Ecto neural progenitor cell (in vitro differentiated cells): ENCODE measurements at regions not wholly inside any gene's neighbourhood (a gene's known extent, or its start where the extent isn't known, plus 50 kb on each side); places are given as distances from the start of the nearest gene placed in this dataset.

Source experiments
- DNase-seq: peaks from one replicate; pipeline ENCODE4 v3.0.0-alpha.2; 2018; ENCODE audit warnings: low spot score

DNA sequence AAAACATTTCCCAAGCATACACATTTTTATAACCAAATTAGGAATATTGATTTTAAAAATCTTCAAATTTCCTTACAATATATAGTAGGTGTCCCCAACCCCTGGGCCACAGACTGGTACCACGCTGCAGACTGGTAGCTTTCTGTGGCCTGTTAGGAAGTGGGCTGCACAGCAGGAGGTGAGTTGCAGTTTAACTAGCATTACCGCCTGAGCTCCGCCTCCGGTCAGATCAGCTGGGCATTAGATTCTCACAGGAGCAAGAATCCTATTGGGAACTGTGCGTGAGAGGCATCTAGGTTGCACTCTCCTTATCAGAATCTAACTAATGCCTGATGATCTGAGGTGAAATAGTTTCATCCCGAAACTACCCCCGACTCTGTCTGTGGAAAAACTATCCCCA lies 62.1 kb downstream of the ZWINT start:
- no peak for DNase-seq

DNA sequence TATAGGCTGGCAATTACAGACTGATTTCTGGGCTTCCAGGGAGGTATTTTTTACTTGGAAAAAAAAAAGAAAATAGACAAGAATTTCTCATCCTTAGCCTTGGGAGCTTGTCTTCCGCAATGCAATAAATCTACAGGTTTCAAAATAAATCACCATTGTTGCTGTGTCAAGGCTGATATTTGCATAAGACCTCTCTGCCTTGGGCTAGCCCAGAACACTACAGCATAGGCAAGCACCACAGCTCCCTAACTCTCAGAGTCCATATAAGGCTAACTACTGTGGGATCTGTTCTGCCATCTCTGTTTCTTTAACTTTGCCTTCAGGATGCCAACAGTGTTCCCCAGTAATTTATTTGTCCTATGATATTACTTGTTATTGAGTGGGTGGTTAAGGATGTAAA lies 64.4 kb downstream of the ZWINT start:
- no peak for DNase-seq

DNA sequence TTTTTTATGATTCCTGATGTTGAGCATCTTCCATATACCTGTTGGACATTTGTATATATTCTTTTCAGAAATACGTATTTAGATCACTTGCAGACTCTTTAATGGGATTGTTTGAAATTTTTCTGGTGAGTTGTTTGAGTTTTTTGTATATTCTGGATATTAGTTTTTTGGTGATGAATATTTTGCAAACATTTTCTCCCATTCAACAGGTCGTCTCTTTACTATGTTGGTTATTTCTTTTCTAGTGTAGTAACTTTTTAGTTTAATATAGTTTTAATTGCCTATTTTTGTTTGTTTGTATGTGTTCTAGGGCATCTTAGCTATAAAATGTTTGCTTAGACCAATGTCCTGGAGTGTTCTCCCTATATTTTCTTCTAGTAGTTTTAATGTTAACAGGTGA lies 72.7 kb downstream of the ZWINT start:
- DNase-seq = no peak

DNA sequence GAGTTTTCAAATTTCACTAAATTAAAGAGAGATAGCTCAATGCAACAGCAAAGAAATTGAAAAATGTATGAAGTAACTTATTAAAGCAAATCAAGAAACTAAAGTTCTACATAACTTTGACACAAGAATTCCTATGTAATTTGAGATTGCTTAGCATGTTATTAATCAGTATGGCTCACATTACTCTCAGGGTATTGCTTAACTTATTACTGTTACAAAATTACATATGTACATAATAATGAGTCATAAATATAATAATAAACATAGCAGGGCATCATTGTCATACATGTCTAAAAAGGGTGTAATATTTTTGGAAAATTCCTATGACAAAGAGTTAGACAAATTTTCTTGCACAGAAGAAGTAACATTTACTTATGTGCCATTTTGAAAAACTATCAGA lies 75.0 kb downstream of the ZWINT start:
- no peak for DNase-seq

DNA sequence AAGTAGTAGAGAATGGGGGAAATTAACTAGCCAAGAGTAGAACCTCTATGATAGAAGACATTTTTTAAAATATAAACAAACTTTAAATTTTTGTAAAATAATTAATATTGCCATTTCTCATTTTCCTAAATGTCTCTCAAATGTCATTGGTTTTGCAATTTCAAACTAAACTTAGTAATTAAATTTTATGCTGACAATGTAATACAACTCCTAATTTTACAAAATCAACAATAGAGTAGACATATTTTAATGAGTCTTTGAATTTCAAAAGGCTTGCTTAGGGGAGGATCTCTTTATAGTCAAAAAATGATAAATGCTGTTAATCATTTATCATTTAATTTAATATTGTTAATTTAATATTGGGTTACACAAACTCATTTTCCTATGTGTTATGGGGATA lies 81.8 kb downstream of the ZWINT start:
- no peak for DNase-seq

DNA sequence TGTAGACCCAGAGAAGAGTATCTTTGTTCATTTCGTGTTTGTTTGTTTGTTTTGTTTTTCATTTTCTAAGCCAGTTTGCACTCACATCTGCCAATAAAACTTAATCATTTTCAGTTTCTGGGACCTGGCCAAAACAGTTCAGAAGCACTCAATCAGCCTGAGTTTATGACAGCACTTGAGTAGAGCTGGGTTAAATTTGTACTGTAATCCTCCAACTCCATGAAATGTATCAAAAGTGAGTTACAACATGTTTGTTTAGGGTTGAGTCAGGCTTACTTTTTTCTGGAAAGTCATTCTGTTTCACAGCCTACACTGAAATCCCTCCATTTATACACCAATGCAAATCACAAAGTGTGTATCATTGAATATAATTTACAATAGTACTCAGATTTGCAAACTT lies 91.9 kb downstream of the ZWINT start:
- DNase-seq = no peak

DNA sequence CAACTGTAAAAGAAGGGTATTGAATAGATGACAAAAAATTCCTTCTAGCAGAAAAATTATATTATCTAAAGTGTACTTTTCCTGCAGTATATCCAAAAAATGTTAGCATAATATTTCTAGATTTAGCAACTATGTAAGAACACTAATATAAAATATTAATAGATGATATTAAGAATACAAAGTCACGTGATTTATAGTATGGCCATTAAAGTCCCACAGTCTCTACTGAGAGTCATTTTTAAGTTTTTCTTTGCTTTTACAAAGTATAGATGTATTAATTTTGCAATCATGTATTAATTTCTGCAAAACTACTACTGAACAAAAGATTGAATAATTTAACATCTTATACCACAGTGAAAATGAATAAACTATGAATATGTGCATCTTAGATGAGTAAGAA lies 94.9 kb downstream of the ZWINT start:
- no peak for DNase-seq

DNA sequence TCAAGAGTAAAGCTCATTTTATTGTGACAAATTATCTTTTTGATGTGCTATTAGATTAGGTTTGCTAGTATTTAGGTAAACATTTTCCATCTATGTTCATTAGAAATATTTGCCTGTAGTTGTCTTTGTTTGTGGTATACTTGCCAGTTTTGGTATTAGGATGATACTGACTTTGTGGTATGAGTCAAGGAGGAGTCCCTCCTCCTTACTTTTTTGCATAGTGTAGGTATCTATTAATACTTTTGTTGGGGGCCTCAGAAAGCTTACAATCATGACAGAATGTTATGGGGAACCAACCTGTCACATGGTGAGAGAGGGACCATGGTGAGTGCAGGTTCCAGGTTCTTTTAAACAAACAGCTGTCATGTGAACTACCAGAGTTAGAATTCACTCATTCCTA lies 102.1 kb downstream of the ZWINT start:
- no peak for DNase-seq

DNA sequence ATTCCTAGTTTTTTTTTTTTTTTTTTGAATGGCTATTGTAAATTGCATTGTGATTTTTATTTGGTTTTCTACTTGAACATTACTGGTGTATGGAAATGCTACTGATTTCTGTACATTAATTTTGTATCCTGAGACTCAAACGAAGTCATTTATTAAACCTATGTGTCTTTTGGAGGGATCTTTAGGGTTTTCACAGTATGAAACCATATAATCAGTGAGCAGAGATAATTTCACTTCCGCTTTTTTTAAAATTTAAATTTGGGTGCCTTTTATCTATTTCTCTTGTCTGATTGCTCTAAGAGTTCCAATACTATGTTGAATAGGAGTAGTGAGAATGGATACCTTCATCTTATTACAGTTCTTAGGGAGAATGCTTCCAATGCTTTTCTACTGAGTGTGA lies 102.7 kb downstream of the ZWINT start:
- DNase-seq = no peak

DNA sequence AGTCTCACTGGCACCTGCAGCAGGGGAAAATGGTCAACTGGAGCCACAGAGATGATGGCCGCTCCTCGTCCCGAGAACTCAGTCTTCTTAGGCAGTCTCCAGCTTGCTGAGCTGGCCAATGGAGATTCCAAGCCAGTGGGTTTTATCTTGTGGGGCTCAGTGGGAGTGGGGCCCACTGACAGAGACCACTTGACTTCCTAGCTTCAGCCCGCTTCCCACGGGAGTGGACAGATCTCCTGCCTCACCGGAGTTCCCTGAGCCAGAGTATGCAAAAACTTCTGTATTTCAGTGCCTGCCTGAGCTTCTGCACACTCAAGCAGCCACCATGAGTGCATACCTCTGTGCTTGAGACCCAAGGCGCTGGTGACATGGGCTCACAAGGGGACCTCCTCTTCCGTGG lies 105.8 kb downstream of the ZWINT start:
- no peak for DNase-seq

DNA sequence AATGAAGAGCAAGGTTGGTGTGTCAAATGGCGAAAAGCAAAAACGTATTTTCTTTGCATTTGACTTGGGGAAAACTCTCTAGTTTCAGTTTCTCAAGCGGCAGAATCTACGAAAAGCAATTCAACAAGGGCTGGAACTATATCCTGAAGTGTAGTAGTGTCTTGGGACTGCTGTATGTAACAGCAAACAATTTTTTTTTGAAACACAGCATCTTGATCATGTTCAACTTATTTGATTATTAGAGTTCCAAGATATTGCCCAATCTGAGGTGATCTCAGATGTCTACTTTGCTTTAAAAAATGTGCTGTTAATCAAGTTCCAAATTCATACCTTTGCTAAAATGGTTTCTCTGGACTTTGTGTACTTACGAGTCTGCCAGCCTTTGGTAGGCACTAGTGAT lies 120.6 kb downstream of the ZWINT start:
- DNase-seq = no peak

DNA sequence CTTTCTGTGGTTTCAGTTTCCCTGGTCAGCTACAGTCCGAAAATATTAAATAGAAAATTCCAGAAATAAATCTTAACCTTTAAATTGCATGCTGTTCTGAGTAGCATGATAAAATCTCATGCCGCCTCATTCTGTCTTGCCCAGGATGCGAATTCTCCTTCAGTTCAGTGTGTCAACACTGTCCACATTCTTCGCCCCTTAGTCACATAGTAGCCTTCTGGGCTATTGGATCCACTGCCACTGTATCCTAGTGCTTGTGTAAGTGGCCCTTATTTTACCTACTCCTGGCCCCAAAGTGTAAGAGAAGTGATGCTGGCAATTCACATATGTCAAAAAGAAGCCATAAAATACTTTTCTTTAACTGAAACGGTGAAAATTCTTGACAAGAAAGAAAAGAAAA lies 129.6 kb downstream of the ZWINT start:
- DNase-seq = no peak

DNA sequence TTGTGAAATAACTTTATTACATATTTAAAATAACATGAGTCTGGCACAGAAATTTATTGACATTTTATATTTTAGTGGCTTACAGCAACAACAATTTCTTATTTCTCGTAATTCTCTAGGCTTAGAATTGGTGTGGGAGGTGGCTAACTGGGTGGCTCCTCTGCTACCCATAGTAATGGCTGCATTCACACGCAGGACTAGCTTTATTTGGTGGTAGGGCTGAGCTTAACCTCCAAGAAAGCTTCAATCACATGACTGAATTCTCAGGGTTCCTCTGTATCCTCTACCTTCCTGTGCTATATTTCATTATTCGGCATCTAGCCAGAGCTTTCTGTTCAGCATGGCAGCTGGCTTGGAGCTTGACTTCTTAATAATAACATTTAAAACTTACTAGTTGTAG lies 138.8 kb downstream of the ZWINT start:
- DNase-seq = no peak

DNA sequence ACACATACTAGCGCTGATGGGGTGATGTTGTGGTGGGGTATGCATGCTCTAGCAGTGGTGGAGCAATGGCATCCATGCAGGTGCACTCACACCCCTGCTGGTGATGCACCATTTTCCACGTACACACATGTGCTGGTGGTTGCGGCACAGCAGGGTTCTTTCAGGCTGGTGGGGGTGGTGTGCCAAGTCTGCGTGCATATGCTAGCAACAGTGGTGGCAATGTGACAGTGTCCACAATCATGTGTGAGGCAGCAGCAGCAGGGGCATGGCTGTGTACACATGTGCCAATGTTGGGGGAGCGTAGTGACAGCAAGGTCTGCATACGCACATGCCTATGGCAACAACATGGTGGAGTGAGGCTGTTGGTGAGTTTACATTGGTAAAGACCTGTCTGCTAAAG lies 148.1 kb downstream of the ZWINT start:
- no peak for DNase-seq

DNA sequence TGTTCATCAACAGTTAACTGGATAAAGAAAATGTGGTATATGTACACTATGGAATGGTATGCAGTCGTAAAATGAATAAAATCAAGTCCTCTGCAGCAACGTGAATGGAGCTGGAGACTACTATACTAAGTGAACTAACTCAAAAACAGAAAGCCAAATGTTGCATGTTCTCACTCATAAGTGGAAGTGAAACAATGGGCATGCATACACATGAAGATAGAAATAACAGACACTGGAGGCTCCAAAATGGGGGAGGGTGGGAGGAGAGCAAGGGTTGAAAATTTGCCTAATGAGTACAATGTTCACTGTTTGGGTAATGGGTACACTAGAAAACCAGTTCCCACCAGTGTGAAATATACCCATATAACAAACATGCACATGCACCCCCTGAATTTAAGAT lies 179.5 kb downstream of the ZWINT start:
- DNase-seq = no peak

DNA sequence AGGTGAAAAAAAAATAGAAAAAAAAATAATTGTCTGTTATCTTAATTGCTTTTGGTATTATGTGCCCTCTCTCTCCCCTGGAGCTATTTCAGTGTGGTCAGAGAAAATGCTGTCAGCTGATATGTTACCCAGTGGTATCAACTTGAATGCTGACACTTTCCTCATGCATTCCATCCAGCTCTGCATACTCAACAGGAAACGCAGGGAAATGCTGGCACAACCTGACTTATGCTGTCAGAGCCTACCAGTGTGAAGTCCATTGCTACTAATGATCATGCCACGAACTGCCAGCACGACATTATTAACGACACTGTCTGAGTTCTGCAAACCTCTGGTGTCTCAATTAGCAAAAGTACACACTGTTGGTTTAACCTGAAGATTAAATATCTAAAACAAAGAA lies 182.8 kb downstream of the ZWINT start:
- DNase-seq = no peak

DNA sequence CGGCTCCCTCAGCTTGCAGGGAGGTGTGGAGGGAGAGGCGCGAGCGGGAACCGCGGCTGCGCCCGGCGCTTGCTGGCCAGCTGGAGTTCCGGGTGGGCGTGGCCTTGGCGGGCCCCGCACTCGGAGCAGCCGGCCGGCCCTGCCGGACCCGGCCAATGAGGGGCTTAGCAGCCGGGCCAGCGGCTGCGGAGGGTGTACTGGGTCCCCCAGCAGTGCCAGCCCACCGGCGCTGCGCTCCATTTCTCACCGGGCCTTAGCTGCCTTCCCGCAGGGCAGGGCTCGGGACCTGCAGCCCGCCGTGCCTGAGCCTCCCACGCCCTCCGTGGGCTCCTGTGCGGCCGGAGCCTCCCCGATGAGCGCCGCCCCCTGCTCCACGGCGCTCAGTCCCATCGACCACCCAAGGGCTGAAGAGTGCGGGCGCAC lies 206.0 kb downstream of the ZWINT start:
- DNase-seq = peak; percentile 57

DNA sequence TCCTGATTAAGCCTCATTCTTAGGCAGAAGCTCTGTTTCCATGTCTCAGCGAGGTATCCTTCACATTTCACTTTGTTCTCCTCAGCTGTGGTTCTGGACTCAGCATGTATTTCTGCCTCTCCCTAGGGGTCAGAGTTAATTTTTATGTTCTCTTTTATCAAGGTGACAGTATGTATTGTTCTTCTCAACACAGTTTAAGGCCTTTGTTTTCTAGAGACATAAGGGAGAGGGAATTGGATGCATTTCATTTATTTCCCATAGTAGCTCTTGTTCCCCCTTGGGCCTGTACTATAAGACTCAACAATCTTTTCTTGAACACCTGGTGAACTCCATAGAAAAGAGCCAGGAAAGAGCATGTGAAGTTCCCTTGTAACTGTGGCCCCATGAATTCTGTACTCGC lies 214.3 kb downstream of the ZWINT start:
- DNase-seq = no peak

DNA sequence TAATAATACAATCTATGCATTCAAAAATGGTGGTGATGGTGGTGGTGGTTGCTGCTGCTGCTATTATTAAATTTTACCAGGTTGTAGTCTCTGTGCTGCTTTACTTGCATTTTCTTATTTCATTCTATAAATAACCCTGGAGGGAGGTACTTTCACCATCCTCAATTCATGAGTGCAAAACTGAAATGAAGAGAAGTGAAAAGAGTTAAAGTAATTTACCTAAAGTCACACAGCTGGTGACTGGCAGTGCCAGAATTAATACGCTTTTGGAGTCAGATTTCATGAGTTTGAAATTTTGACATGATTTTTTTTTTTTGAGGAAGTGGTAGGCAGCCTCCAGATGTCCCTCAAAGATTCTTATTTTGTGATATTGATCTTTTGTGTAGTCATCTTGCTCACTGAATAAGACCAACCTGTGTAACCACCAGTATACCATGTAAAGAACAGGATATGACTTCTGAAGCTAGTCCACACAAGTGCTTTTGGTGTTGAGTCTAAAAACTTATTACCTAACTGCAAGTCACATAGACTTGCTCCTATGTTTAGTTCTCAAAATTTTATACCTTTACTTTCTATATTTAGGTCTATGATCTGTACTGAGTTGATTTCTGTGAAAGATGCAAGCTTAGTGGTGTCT lies 218.8 kb downstream of the ZWINT start:
- DNase-seq = no peak

DNA sequence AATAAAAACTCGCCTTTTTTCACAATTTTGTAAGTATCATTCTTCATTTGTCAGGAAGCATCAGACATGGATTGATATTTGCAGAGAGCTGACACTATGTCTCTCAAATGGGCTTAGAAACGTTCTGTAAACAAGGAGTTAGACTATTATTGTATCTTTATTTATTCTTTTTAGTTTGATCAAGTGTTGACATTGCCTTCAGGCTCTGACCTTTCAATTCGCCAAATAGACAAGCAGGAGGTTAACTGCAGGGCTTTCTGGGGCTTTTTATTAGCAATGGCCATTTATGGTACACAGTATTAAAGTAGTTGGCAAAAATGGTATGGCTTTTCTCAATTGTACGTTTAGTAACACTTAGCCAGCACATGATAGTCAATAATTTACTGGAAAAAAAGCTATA lies 221.7 kb downstream of the ZWINT start:
- DNase-seq = no peak

DNA sequence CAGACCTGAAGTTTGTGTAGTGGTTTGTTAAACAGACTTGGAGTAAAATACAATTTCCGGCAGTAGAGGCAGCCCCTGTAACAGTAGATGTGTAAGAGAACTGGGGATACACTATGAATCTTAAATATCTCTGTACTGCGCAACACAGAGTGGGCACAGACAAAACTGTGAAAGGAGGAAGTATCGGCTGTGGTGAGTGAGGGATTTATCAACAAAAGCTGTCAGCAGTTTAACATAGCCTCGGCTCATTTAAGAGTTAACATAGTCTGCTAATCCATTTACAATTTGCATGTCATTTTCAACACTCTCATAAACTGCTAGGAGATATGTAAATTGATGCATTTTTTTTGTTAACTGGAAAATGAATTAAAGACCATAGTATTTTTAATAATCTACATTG lies 225.2 kb downstream of the ZWINT start:
- DNase-seq = no peak

DNA sequence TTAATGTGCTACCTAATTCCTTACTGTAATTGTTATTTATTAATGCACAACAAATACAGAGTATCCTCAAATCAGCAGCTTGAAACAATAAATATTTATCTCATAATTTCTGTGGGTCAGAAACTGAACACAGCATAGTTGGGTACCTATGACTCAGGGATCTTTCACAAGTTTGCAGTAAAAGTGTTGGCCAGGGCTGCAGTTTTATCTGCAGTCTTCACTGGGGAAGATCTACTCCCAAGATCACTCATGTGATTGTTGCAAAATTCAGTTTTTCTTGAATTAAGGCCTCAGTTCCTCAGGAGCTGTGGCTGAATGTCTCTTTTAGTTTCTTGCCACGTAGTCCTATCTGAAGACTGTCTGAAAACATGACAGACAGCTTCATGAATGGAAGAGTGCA lies 237.8 kb downstream of the ZWINT start:
- no peak for DNase-seq

DNA sequence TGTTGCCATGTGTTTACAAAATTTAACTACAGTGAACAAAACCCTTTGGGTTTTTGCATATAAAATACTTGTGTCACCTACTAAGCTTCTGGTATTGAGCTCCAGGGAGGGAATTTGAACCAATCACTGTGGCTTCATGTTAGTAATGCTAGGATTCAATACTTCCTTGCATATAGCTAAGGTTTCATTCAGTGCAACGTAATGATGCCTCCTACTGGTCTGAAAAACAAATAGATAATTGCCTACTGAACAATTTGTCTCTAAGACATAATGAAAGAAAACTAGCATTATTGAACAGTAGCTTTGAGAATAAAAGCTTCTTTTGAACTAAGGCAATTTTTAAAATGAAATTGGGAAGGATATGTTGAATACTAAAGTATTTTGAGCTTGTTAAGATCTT lies 244.4 kb downstream of the ZWINT start:
- no peak for DNase-seq

DNA sequence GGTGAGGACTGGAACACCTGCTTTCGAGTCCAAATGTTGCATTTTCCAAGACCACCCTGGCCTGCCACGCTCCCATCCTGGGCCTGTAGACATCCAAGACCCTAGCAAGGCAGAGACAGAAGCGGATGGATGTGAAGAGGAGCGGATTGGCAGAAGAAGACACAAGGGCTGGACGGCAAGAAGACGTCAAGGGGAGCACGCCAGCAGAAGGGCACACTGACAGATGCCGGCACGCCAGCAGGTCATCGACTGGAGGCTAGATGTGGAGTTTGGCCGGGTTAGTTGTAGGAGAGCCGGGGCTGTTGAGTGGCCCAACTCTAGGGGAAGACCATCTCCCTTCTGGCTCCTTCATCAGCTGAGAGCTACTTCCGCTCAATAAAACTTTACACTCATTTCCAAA lies 251.6 kb downstream of the ZWINT start:
- no peak for DNase-seq

DNA sequence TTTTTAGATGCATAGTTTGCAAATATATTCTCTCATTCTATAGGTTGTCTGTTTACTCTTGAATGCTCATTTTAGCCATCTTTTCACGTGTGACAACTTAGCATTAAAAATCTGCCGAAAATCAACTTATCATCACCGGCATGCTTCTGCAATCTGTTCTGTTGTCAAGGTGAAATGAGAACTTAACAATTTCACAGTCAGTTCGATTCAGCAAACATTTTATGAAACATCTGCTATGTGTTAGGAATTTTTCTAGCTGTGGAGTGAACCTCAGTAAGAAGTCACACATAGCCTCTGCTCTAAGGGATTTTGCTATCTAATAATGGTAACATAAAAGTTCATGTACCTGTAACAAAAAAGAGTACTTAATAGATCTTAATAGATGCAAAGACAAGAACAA lies 256.1 kb downstream of the ZWINT start:
- no peak for DNase-seq
